Uterus (tissue), 3 donors: ENCODE measurements at regions not wholly inside any gene's neighbourhood (a gene's known extent, or its start where the extent isn't known, plus 50 kb on each side); places are given as distances from the start of the nearest gene placed in this dataset.
"Not testable (repeated sequence)": the region's sequence is repeated elsewhere in the genome, so short reads cannot be mapped to it uniquely, and the experiment has no call there.

ENCODE experiments used
- DNase-seq, 2 donors: peaks; one replicate each; pipeline ENCODE4 v3.0.0-alpha.2; 2019 to 2020
- H3K27ac ChIP-seq, 2 donors: fragments of 200-600 bp; sonication (generic); 1 replicate in 1 of 2; 2 replicates in 1 of 2; pipeline ENCODE4 v1.5.1; 2016 to 2018
- H3K27me3 ChIP-seq, 2 donors: fragments of 200-600 bp; sonication (generic); one replicate each; pipeline ENCODE4 v1.5.1; 2018 to 2019; ENCODE audit warnings: control low read depth in 1 of 2
- H3K36me3 ChIP-seq, 2 donors: fragments of 200-600 bp; sonication (generic); one replicate each; pipeline ENCODE4 v1.5.1; 2019; ENCODE audit warnings: control low read depth in 1 of 2
- H3K4me1 ChIP-seq, 2 donors: fragments of 200-600 bp; sonication (generic); one replicate each; pipeline ENCODE4 v1.5.1; 2018 to 2019; ENCODE audit warnings: control low read depth in 1 of 2
- H3K4me3 ChIP-seq, 2 donors: fragments of 200-600 bp; sonication (generic); 1 replicate in 1 of 2; 2 replicates in 1 of 2; pipeline ENCODE4 v1.5.1; 2018 to 2019; ENCODE audit warnings: mild to moderate bottlenecking in 1 of 2
- H3K9me3 ChIP-seq, 2 donors: fragments of 200-600 bp; sonication (generic); one replicate each; pipeline ENCODE4 v1.5.1; 2019; ENCODE audit warnings: control low read depth in 1 of 2
- POLR2A ChIP-seq, 2 donors: fragments of 450-650 bp; IDR thresholded peaks; one replicate each; pipeline ENCODE4 v1.6.1; 2016; ENCODE audit warnings: antibody characterized with exemption in 2 of 2, mild to moderate bottlenecking in 1 of 2, moderate library complexity in 1 of 2
- intact Hi-C: fragments of 100-400 bp; cut with DNase I; formaldehyde crosslinking; loops from one replicate; pipeline ENCODE4 v1.15.1; 2023; ENCODE audit warnings: low total_unique reads
- TF ChIP-seq, protein P1 (sequence below), 4 experiments: fragments of 200-600 bp in 2 of 4; fragments of 450-650 bp in 2 of 4; sonication (generic) in 2 of 4; IDR thresholded peaks; one replicate each; pipeline ENCODE4 v1.5.1; 2016 to 2019; ENCODE audit warnings: antibody characterized with exemption in 4 of 4, mild to moderate bottlenecking in 2 of 4, moderate library complexity in 1 of 4
- donor health status: DM: yes; HTN: yes; CAD: no.

DNA sequence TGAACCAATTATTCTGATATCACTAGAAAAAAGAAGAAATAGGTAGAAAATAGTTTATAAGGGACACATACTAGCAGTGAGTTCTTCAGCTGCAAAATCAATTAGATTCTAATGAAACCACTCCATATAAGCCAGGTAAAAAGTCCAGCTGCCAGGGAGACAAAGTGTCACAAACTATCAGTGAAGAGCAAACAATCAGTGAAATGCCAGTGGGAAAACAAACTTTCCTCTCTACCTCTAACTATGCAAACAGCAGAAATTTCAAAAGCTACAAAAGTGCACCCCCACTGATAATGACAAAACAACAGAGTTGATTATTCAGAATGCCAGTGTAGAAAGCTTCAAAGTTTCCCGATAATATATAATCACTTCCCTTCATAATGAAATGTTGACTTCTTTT is 637.2 kb upstream of the ITGA1 start:
- H3K9me3 ChIP-seq, result no peaks in the 10 kb centered on the region
- no peaks in the 10 kb centered on the region for H3K4me1 ChIP-seq
- intact Hi-C loops, result no loop called here
- H3K27me3 ChIP-seq, result no peaks in the 10 kb centered on the region
- H3K36me3 ChIP-seq, result no peaks in the 10 kb centered on the region
- no peak for DNase-seq
- TF ChIP-seq POLR2A (IDR thresholded peaks at IDR 0.05), result no peak
- TF ChIP-seq, protein P1, sequence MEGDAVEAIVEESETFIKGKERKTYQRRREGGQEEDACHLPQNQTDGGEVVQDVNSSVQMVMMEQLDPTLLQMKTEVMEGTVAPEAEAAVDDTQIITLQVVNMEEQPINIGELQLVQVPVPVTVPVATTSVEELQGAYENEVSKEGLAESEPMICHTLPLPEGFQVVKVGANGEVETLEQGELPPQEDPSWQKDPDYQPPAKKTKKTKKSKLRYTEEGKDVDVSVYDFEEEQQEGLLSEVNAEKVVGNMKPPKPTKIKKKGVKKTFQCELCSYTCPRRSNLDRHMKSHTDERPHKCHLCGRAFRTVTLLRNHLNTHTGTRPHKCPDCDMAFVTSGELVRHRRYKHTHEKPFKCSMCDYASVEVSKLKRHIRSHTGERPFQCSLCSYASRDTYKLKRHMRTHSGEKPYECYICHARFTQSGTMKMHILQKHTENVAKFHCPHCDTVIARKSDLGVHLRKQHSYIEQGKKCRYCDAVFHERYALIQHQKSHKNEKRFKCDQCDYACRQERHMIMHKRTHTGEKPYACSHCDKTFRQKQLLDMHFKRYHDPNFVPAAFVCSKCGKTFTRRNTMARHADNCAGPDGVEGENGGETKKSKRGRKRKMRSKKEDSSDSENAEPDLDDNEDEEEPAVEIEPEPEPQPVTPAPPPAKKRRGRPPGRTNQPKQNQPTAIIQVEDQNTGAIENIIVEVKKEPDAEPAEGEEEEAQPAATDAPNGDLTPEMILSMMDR (IDR thresholded peaks at IDR 0.05), result no peak
- no peak overlapping the region for H3K4me3 ChIP-seq
- no peak overlapping the region for H3K27ac ChIP-seq

DNA sequence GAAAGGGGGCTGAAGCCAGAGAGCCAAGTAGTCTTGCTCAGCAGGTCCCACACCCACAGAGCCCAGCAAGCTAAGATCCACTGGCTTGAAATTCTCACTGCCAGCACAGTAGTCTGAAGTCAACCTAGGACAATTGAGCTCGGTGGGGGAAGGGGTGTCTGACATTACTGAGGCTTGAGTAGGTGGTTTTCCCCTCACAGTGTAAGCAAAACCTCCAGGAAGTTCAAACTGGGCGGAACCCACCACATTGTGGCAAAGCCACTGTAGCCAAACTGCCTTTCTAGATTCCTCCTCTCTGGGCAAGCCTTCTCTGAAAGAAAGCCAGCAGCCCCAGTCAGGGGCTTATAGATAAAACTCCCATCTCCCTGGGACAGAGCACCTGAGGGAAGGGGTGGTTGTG is 630.9 kb upstream of the ITGA1 start:
- intact Hi-C loops, H3K4me3 ChIP-seq, H3K36me3 ChIP-seq, H3K9me3 ChIP-seq, H3K27me3 ChIP-seq, H3K4me1 ChIP-seq, DNase-seq, H3K27ac ChIP-seq: not testable (repeated sequence)

DNA sequence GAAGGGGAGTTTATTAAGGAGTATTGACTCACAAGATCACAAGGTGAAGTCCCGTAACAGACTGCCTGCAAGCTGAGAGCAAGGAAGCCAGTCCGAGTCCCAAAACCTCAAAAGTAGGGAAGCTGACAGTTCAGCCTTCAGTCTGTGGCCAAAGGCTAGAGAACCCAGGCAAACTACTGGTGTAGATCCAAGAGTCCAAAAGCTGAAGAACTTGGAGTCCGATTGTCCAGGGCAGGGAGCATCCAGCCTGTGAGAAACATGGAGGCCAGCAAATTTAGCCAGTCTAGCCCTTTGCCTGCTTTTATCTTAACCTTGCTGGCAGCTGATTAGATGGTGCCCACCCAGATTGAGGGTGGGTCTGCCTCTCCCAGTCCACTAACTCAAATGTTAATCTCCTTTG is 621.9 kb upstream of the ITGA1 start:
- intact Hi-C loops, H3K27ac ChIP-seq, DNase-seq, H3K9me3 ChIP-seq, H3K36me3 ChIP-seq, H3K27me3 ChIP-seq, H3K4me3 ChIP-seq, H3K4me1 ChIP-seq: not testable (repeated sequence)

DNA sequence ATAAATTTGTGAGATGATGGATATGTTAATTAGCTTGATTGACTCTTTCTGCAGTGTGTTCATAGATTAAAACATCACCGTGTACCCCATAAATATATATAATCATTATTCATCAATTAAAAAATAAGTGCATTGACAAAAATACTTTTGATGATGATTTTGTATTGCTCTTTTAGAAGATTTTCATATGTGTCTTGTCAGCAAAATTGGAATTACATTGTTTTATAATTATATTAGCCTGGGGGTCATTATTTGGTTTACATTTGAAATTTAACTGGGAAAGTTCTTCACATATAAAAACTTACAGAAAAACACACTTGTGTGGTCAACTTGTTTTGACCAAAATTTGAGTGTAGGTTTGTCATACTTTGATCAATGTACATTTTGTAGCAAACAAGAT is 614.6 kb upstream of the ITGA1 start:
- DNase-seq, result no peak
- no peak overlapping the region for H3K27ac ChIP-seq
- intact Hi-C loops, result no loop called here
- H3K9me3 ChIP-seq, result no peaks in the 10 kb centered on the region
- TF ChIP-seq, protein P1 (IDR thresholded peaks at IDR 0.05), result no peak
- no peak for TF ChIP-seq POLR2A (IDR thresholded peaks at IDR 0.05)
- no peak overlapping the region for H3K4me3 ChIP-seq
- no peaks in the 10 kb centered on the region for H3K4me1 ChIP-seq
- no peaks in the 10 kb centered on the region for H3K36me3 ChIP-seq
- no peaks in the 10 kb centered on the region for H3K27me3 ChIP-seq

DNA sequence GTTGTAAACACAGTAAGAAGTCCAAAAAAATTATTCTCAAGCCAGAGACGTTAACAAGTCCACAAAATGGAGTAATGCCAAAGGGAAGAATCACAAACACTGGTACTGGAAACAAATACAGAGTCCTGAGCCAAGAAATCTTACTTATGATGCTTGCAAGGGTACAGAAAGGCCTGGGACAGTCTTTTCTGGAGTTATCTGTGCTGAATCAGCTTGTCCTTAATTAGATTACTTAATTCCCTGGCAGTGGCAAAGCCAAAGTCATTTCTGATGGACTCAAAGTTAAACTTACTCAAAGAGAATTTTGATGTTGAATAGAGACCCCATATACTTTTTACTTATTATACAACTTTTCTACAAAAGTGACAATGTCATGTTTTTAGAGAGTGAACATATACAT is 610.5 kb upstream of the ITGA1 start:
- Histone ChIP-seq H3K9me3 (no peaks in the 10 kb centered on the region), H3K27me3 (no peaks in the 10 kb centered on the region), H3K36me3 (no peaks in the 10 kb centered on the region), H3K4me1 (no peaks in the 10 kb centered on the region), H3K27ac (no peak overlapping the region), H3K4me3 (no peak overlapping the region)
- intact Hi-C loops, result no loop called here
- DNase-seq, result no peak
- TF ChIP-seq, protein P1 (IDR thresholded peaks at IDR 0.05), result no peak
- no peak for TF ChIP-seq POLR2A (IDR thresholded peaks at IDR 0.05)

DNA sequence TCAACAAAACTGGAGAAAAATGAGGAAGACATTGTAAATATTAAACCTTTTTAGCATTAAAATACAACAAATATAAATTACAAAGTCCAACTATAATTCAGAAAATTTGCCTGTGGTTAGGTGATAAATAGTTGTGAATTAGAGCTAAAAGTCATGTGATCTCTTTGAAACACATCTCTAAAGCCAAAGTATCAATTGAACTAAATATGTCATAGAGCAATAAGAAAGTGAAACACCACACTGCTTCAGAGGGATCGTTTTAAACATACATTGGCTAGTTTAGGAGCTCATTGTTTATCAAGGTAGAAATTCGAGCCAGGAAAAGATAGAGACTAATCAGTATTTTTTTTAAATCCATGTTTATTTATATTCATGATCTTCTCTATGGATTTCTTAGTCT is 606.3 kb upstream of the ITGA1 start:
- Histone ChIP-seq H3K36me3 (no peaks in the 10 kb centered on the region), H3K4me3 (no peak overlapping the region), H3K4me1 (no peaks in the 10 kb centered on the region), H3K27ac (no peak overlapping the region), H3K27me3 (no peaks in the 10 kb centered on the region), H3K9me3 (no peaks in the 10 kb centered on the region)
- intact Hi-C loops, result no loop called here
- no peak for TF ChIP-seq POLR2A (IDR thresholded peaks at IDR 0.05)
- TF ChIP-seq, protein P1 (IDR thresholded peaks at IDR 0.05), result no peak
- no peak for DNase-seq
